Upper lobe of left lung (tissue), 6 donors: ENCODE measurements at regions not wholly inside any gene's neighbourhood (a gene's known extent, or its start where the extent isn't known, plus 50 kb on each side); places are given as distances from the start of the nearest gene placed in this dataset.

Source experiments
- ATAC-seq, 2 donors: fragments of 200-7000 bp; cut with Tn5 transposase; one replicate each; pipeline ENCODE4 v1.9.1; 2022; ENCODE audit warnings: mild to moderate bottlenecking in 2 of 2, moderate library complexity in 2 of 2; ENCODE audit not compliant: low FRiP score in 2 of 2
- DNase-seq, 2 donors: peaks; one replicate each; pipeline ENCODE4 v3.0.0-alpha.2; 2019 to 2020
- H3K27ac ChIP-seq, 4 donors: fragments of 200-600 bp; sonication (generic); one replicate each; pipeline ENCODE4 v1.5.1; 2016 to 2019
- H3K27me3 ChIP-seq, 4 donors: fragments of 200-600 bp; sonication (generic); one replicate each; pipeline ENCODE4 v1.5.1; 2017 to 2019
- H3K36me3 ChIP-seq, 4 donors: fragments of 200-600 bp; sonication (generic); one replicate each; pipeline ENCODE4 v1.5.1; 2016 to 2019
- H3K4me1 ChIP-seq, 4 donors: fragments of 200-600 bp; sonication (generic); one replicate each; pipeline ENCODE4 v1.5.1; 2018 to 2019
- H3K4me3 ChIP-seq, 4 donors: fragments of 200-600 bp; sonication (generic); one replicate each; pipeline ENCODE4 v1.5.1; 2017 to 2019; ENCODE audit warnings: mild to moderate bottlenecking in 2 of 4, moderate library complexity in 1 of 4
- H3K9me3 ChIP-seq, 4 donors: fragments of 200-600 bp; sonication (generic); one replicate each; pipeline ENCODE4 v1.5.1; 2018 to 2019
- EP300 ChIP-seq, 4 donors: sonication (generic); formaldehyde crosslinking; IDR thresholded peaks; one replicate each; pipeline ENCODE4 v1.5.1; 2017; ENCODE audit warnings: antibody characterized with exemption in 4 of 4, control low read depth in 2 of 4
- POLR2A ChIP-seq, 4 donors: fragments of 450-650 bp; IDR thresholded peaks; one replicate each; pipeline ENCODE4 v1.5.1; 2016 to 2017; ENCODE audit warnings: antibody characterized with exemption in 4 of 4, mild to moderate bottlenecking in 2 of 4
- POLR2AphosphoS5 ChIP-seq, 2 donors: sonication (generic); formaldehyde crosslinking; IDR thresholded peaks; one replicate each; pipeline ENCODE4 v1.5.1; 2017; ENCODE audit warnings: antibody characterized with exemption in 2 of 2
- WGBS, 2 donors: methylation state at CpG; one replicate each; pipeline ENCODE4 v1.1.5; 2017 to 2018; 5-methylcytosine and 5-hydroxymethylcytosine counted together
- TF ChIP-seq, protein P1 (sequence below), 6 experiments: fragments of 450-650 bp in 4 of 6; fragments of 200-600 bp in 2 of 6; sonication (generic) in 2 of 6; IDR thresholded peaks; one replicate each; pipeline ENCODE4 v1.5.1; 2016 to 2019; ENCODE audit warnings: antibody characterized with exemption in 6 of 6
- donor health status: DM: no; HTN: no; CAD: no; lungs with moderate emphysema.
- donor health status: DM: no; HTN: yes; CAD: no; lungs with severe emphysema.

DNA sequence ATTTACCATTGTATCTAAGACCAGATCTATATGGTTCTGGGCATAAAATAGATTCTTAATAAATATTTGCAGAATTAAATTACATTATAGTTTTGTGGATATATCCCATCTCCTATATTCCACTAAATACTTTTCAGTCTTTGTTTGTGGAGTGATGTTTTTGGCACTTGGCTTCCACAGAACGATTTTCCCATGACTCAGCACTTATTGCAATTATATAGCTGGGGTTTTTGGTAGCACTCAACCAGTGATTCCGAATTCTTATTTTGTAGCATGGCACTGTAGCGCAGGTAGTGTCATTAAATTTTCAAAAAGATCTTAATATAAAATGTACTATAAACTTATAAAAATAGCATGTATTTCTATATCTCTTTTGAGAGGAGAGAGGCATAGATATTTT lies 221.2 kb downstream of the TRPC6 start:
- no peaks in the 10 kb centered on the region for H3K9me3 ChIP-seq
- ATAC-seq (no peak), DNase-seq (no peak)
- no peak overlapping the region for H3K27ac ChIP-seq
- no peaks in the 10 kb centered on the region for H3K27me3 ChIP-seq
- no peak overlapping the region for H3K4me3 ChIP-seq
- WGBS, 2 donors: 65 to 68% methylated on average over 3 of the region's 3 CpGs
- no peaks in the 10 kb centered on the region for H3K4me1 ChIP-seq
- TF ChIP-seq POLR2AphosphoS5 (IDR thresholded peaks at IDR 0.05) (no peak), EP300 (IDR thresholded peaks at IDR 0.05) (no peak), POLR2A (IDR thresholded peaks at IDR 0.05) (no peak)
- TF ChIP-seq, protein P1, sequence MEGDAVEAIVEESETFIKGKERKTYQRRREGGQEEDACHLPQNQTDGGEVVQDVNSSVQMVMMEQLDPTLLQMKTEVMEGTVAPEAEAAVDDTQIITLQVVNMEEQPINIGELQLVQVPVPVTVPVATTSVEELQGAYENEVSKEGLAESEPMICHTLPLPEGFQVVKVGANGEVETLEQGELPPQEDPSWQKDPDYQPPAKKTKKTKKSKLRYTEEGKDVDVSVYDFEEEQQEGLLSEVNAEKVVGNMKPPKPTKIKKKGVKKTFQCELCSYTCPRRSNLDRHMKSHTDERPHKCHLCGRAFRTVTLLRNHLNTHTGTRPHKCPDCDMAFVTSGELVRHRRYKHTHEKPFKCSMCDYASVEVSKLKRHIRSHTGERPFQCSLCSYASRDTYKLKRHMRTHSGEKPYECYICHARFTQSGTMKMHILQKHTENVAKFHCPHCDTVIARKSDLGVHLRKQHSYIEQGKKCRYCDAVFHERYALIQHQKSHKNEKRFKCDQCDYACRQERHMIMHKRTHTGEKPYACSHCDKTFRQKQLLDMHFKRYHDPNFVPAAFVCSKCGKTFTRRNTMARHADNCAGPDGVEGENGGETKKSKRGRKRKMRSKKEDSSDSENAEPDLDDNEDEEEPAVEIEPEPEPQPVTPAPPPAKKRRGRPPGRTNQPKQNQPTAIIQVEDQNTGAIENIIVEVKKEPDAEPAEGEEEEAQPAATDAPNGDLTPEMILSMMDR (IDR thresholded peaks at IDR 0.05): no peak
- H3K36me3 ChIP-seq: no peaks in the 10 kb centered on the region

GRCh38 chr11:101357771-101358170 lies 226.0 kb downstream of the TRPC6 start:
- DNase-seq (no peak), ATAC-seq (no peak)
- Histone ChIP-seq H3K9me3 (no peaks in the 10 kb centered on the region), H3K4me3 (no peak overlapping the region), H3K36me3 (no peaks in the 10 kb centered on the region), H3K4me1 (no peaks in the 10 kb centered on the region), H3K27me3 (no peaks in the 10 kb centered on the region), H3K27ac (no peak overlapping the region)
- no peak for TF ChIP-seq EP300 (IDR thresholded peaks at IDR 0.05)
- TF ChIP-seq, protein P1 (IDR thresholded peaks at IDR 0.05): no peak
- TF ChIP-seq POLR2A (IDR thresholded peaks at IDR 0.05): no peak
- TF ChIP-seq POLR2AphosphoS5 (IDR thresholded peaks at IDR 0.05): no peak
- WGBS, 2 donors: 55 to 90% methylated on average over 1 of the region's 1 CpG

- H3K4me3 ChIP-seq: no peak overlapping the region
- H3K9me3 ChIP-seq: no peaks in the 10 kb centered on the region
- TF ChIP-seq POLR2AphosphoS5 (IDR thresholded peaks at IDR 0.05): no peak
- TF ChIP-seq EP300 (IDR thresholded peaks at IDR 0.05): no peak
- no peak for TF ChIP-seq POLR2A (IDR thresholded peaks at IDR 0.05)
- TF ChIP-seq, protein P1 (IDR thresholded peaks at IDR 0.05): no peak
- no peaks in the 10 kb centered on the region for H3K36me3 ChIP-seq
- ATAC-seq (no peak), DNase-seq (no peak)
- WGBS, 2 donors: 81 to 82% methylated on average over 4 of the region's 4 CpGs
- no peaks in the 10 kb centered on the region for H3K4me1 ChIP-seq
- H3K27me3 ChIP-seq: no peaks in the 10 kb centered on the region
- no peak overlapping the region for H3K27ac ChIP-seq
Measured at GRCh38 chr11:101354801-101355200, 225.2 kb upstream of the PGR start.

DNA sequence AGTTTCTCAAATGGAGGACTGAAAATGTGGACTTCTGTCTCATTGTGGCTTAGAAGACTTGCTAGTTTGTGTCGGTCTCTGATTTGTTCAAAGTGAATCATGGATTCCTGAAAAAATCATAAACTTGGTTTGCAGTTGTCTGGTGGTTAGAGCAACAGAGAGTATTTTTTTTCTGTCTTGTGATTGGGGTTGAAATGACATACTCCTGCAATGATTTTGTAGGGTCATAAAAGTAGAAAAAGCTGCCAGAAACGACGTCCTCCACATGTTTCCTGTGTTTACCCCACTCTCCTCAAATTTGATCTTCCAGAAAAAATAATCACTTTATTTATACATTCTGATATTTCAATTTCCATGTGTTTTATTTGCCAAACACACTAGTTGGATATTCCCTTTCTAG lies 219.2 kb upstream of the PGR start:
- DNase-seq: no peak
- WGBS, 2 donors: 48 to 56% methylated on average over 3 of the region's 3 CpGs
- no peaks in the 10 kb centered on the region for H3K9me3 ChIP-seq
- H3K27ac ChIP-seq: no peak overlapping the region
- no peaks in the 10 kb centered on the region for H3K27me3 ChIP-seq
- TF ChIP-seq POLR2AphosphoS5 (IDR thresholded peaks at IDR 0.05): no peak
- TF ChIP-seq POLR2A (IDR thresholded peaks at IDR 0.05): no peak
- TF ChIP-seq EP300 (IDR thresholded peaks at IDR 0.05): no peak
- no peak for ATAC-seq
- no peak overlapping the region for H3K4me3 ChIP-seq
- H3K36me3 ChIP-seq: no peaks in the 10 kb centered on the region
- H3K4me1 ChIP-seq: no peaks in the 10 kb centered on the region

DNA sequence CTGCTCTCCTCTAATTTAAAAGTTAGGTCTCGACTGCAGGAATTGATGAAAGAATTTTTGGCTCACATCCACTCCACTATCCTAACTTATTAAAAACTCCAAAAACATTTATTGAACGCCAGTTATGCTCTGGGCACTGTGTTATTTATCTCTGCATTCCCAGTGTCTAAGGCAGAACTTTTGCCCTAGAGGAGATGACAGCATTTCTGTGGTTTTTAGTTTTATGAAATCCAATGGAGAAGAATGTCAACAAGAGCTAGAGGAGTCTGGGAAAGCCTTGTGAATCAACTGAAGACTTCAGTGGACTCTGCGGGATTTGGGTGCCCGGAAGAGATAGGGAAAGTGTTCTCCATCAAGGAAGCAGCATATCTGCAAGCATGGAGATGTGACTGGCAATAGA lies 217.0 kb upstream of the PGR start:
- TF ChIP-seq POLR2AphosphoS5 (IDR thresholded peaks at IDR 0.05) (no peak), POLR2A (IDR thresholded peaks at IDR 0.05) (no peak), EP300 (IDR thresholded peaks at IDR 0.05) (no peak)
- TF ChIP-seq, protein P1 (IDR thresholded peaks at IDR 0.05): no peak
- H3K27ac ChIP-seq: no peak overlapping the region
- no peak overlapping the region for H3K4me3 ChIP-seq
- no peaks in the 10 kb centered on the region for H3K9me3 ChIP-seq
- H3K36me3 ChIP-seq: no peaks in the 10 kb centered on the region
- WGBS, 2 donors: 70 to 71% methylated on average over 4 of the region's 4 CpGs
- H3K27me3 ChIP-seq: no peaks in the 10 kb centered on the region
- ATAC-seq (no peak), DNase-seq (no peak)
- no peaks in the 10 kb centered on the region for H3K4me1 ChIP-seq
